CMK (cell line): ENCODE measurements at regions not wholly inside any gene's neighbourhood (a gene's known extent, or its start where the extent isn't known, plus 50 kb on each side); places are given as distances from the start of the nearest gene placed in this dataset.
A peak's percentile ranks its signal among the peaks of the same experiment; 100 is the strongest.
"Not testable (repeated sequence)": the region's sequence is repeated elsewhere in the genome, so short reads cannot be mapped to it uniquely, and the experiment has no call there.

Experiments
- DNase-seq: peaks from one replicate; pipeline ENCODE4 v3.0.0-alpha.2; 2010; ENCODE audit warnings: low read depth

- no peak for DNase-seq
Observed at GRCh38 chr14:103186909-103187586, 63.8 kb downstream of the TNFAIP2 start.

DNA sequence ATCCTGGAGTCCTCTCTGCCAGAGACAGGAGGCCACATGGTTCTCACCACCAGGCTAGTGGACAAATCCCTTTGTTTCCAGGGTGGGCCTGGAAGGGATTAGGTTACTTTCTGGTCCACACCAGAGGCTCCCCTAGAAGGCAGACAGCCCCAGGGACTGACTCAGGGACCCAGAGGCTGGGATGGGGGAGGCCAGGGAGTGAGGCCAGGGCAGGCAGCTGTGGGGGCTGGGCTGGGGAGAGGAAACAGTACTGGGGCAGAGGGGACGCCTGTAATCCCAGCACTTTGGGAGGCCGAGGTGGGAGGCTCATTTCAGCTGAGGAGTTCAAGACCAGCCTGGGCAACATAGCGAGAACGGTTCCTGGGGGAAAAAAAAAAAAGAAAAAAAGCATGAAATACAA is 64.7 kb downstream of the TNFAIP2 start:
- DNase-seq, result no peak

DNA sequence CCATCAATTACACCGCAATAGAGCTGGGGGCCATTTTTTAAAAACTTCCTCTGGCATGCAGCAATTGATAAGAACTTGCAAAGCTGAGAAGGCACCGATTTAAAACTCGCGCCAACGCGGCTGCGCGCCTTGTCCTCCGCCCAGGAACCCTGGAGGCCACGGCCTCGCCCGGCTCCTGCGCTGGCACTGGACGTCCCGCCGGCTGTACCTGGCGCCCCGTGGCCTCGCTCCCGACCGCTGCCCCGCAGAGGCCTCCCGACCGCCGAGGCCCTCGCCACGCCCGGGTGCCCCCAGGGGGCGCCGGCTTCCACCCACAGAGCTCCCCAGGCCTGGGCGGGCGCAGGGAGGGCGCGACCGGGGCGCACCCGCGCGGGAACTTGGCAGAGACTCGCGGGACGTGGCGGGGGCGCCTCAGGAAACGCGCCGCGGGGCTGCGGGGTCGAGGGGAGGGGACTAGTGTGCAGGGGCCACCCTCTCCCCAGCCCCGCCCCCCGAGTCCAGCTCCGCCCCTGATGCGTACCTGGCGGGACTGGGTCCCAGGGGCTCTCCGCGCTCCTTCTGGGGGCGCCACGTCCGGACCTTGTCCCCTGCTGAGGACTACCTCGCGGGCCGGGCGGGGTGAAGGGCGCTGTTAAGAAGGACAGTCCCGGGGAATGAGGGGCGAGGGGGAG is 65.7 kb downstream of the TNFAIP2 start:
- no peak for DNase-seq

GRCh38 chr14:103189481-103190470 is 66.5 kb downstream of the TNFAIP2 start:
- DNase-seq, result no peak

- DNase-seq, result no peak
Observed at GRCh38 chr14:103190741-103191140, 67.5 kb downstream of the TNFAIP2 start.

DNA sequence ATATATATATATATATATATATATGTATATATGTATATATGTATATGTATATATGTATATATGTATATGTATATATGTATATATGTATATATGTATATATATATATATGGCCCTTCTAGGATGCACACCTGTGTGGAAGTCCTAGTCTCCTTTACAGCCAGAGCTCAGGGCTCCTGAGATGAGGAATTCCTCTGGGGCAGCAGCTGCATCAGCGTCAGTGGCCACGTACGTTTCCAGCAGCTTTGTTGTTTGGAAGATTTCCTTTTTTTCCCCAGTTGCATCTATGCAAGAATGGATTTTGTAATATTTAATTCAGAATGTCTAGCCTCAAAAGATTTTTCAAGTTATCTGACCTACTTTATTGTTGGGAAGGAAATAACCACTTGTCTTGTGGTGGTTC is 68.6 kb downstream of the TNFAIP2 start:
- DNase-seq, result no peak

DNA sequence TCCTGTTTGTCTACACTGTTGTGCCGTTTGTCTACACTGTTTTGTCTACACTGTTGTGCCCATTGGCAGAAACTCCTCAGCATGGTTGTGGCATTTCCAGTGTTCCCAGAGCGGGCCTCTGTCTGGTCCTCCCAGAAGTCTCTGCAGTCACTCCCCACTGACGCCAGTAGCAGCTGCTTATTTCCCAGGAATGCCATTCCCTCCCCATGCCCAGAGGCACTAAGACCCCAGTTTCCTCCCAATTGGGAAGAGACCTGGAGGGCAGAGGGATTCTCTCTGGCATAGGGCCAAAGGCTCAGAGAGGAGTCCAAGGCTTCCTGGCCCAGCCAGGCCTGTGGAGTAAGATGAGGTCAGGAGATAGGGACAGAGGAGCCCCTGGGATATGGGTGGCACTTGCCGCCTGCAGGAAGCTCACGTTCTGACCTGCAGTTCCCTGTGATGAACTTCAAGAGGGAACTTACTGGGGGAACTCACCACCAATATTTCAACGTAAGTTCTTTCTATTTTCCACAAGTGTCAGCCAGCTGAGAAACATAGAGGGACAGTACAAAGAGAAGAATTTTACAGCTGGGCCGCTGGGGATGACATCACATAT is 69.1 kb downstream of the TNFAIP2 start:
- peak; percentile 54 for DNase-seq

- DNase-seq, result not testable (repeated sequence)
Observed at GRCh38 chr14:103192861-103193260, 69.6 kb downstream of the TNFAIP2 start.

DNA sequence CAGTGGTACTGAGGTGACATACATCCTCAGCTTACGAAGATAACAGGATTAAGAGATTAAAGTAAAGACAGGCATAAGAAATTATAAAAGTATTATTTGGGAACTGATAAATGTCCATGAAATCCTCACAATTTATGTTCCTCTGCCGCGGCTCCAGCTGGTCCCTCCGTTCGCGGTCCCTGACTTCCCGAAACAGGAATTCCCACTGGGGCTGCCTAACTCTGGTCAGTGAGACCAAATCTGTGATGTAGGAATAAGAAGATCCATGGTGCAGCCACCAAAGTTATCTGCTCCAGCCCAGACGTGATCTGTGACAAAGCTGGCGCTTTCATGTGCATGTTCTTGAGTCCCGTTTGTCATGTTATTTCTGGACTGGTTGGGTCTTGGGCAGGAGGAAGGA is 70.2 kb downstream of the TNFAIP2 start:
- DNase-seq, result not testable (repeated sequence)

DNA sequence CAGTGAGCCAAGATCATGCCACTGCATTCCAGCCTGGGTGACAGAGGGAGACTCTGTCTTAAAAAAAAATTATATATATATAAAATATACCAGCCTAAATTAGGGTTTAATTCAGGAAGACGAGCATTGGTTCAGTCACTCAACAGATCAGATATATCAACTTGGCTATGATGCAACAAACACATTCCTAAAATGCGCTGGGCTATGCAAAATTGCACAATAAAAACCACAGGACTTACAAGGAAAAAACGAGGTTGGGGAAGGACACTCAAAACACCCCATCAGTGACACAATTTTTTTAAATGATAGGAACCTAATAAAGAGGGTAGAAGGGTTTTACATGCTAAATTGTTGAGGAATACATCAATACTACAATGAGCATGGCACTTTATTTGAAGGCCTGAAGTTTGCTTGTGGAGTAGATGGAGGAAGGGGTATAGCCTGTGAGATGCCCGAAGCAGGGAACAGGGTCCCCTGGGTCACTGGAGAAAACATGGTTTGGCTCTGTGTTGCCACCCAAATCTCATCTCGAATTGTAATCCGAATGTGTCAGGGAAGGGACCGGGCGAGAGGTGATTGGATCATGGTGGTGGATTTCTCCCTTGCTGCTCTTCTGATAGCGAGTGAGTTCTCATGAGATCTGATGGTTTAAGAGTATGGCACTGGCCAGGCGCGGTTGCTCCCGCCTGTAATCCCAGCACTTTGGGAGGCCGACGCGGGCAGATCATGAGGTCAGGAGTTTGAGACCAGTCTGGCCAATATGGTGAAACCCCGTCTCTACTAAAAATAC is 71.2 kb downstream of the TNFAIP2 start:
- DNase-seq, result no peak

DNA sequence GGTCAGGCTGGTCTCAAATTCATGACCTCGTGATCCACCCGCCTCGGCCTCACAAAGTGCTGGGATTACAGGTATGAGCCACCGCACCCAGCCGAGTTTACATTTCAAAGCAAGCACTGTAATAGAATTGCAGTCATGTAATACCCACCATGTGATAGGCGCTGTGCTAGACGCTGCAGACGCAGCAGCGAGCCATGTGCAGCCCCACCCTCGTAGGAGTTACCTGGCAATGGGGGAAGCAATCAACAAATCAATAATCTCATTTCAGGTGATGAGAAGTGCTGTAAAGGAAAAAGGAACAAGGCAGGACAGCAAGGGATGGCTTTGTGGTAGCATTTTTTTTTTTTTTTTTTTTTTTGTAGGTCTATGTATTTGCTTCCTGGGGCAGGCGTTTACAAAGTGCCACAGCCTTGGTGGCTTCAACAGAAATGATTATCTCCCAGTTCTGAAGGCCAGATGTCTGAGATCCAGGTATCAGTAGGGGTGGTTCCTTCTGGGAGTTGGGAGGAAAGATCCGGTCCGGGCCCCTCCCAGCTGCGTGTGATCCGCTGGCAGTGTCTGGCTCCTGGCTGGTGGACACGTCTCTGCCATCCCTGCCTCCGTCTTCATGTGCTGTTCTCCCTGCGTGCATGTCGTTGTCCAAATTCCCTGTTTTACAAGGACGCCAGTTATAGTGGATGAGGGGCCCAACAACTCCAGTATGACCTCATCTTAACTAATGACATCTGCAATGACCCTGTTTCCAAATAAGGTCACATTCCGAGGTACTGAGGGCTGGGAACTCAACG is 72.8 kb downstream of the TNFAIP2 start:
- no peak for DNase-seq

DNA sequence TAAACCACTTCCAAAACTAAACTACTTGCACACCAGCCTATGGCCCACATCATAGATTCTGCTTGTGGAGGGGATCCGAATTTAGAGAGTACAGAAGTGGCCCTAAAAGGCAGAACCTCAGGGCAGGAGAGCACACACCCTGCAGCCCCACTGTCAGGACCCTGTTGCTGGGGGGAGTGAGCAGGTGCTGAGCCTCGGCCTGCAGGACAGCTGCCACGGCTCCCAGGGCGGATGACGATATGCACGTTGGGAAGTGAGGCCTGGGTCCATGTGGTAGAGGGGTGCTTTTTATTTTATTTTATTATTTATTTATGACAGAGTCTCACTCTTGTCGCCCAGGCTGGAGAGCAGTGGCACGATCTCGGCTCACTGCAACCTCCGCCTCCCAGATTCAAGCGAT is 73.5 kb downstream of the TNFAIP2 start:
- DNase-seq, result no peak

- DNase-seq, result no peak
Observed at GRCh38 chr14:103198131-103199105, 75.2 kb downstream of the TNFAIP2 start.

DNA sequence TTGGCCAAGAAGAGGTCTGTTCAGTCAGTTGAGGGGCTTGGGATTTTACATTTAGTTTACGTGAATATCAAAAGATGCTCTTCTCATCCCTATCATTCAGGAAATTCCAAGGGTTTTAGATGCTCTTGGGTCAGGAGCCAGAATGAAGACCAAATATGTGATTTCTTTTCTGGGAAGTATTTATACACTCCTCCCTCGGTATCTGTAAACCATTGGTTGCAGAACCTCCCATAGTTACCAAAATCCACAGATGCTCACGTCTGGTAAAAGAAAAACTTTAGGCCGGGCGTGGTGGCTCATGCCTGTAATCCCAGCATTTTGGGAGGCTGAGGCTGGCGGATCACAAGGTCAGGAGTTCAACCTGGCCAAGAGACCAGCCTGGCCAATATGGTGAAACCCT is 75.9 kb downstream of the TNFAIP2 start:
- DNase-seq, result no peak

- no peak for DNase-seq
Observed at GRCh38 chr14:103201801-103202200, 78.5 kb downstream of the TNFAIP2 start.

- DNase-seq, result no peak
Observed at GRCh38 chr14:103204852-103205540, 81.7 kb downstream of the TNFAIP2 start.

GRCh38 chr14:103205541-103205906 is 82.3 kb downstream of the TNFAIP2 start:
- DNase-seq, result no peak

- no peak for DNase-seq
Observed at GRCh38 chr14:103206023-103206481, 82.8 kb downstream of the TNFAIP2 start.
